Activated CD8-positive, alpha-beta memory T cell treated with anti-CD3 and anti-CD28 coated beads for 48 hours (primary cell): ENCODE measurements at regions not wholly inside any gene's neighbourhood (a gene's known extent, or its start where the extent isn't known, plus 50 kb on each side); places are given as distances from the start of the nearest gene placed in this dataset.

ENCODE experiments used
- DNase-seq, 3 experiments: peaks; one replicate each; pipeline ENCODE4 v3.0.0-alpha.2; 2020; ENCODE audit warnings: low read depth in 2 of 3, low spot score in 2 of 3

GRCh38 chr4:61068060-61068459 lies 132.1 kb upstream of the ADGRL3 start:
- no peak for DNase-seq

- DNase-seq, result no peak
Measured at GRCh38 chr4:61068745-61069144, 131.4 kb upstream of the ADGRL3 start.

GRCh38 chr4:61070269-61070668 lies 129.9 kb upstream of the ADGRL3 start:
- DNase-seq, result no peak

- no peak for DNase-seq
Measured at GRCh38 chr4:61079427-61079826, 120.7 kb upstream of the ADGRL3 start.

GRCh38 chr4:61079976-61080375 lies 120.2 kb upstream of the ADGRL3 start:
- no peak for DNase-seq

- DNase-seq, result no peak
Measured at GRCh38 chr4:61085534-61085933, 114.6 kb upstream of the ADGRL3 start.

GRCh38 chr4:61086357-61086756 lies 113.8 kb upstream of the ADGRL3 start:
- DNase-seq, result no peak

GRCh38 chr4:61086979-61087378 lies 113.1 kb upstream of the ADGRL3 start:
- no peak for DNase-seq

GRCh38 chr4:61094854-61095598 lies 105.1 kb upstream of the ADGRL3 start:
- no peak for DNase-seq

- no peak for DNase-seq
Measured at GRCh38 chr4:61128682-61129081, 71.4 kb upstream of the ADGRL3 start.

- DNase-seq, result no peak
Measured at GRCh38 chr4:61129971-61130370, 70.2 kb upstream of the ADGRL3 start.

GRCh38 chr4:61143461-61143860 lies 56.7 kb upstream of the ADGRL3 start:
- DNase-seq, result no peak

GRCh38 chr4:61149278-61149677 lies 50.8 kb upstream of the ADGRL3 start:
- DNase-seq, result no peak
